ENCODE measurements at regions not wholly inside any gene's neighbourhood (a gene's known extent, or its start where the extent isn't known, plus 50 kb on each side); places are given as distances from the start of the nearest gene placed in this dataset.
"Not testable (repeated sequence)": the region's sequence is repeated elsewhere in the genome, so short reads cannot be mapped to it uniquely, and the experiment has no call there.

- H2AFZ ChIP-seq (ENCODE audit: low read depth, low read length): no peak overlapping the region
- H3K9me3 ChIP-seq (ENCODE audit: low read length): no peaks in the 10 kb centered on the region
- H3K4me3 ChIP-seq (ENCODE audit: low read length): no peak overlapping the region
- no peaks in the 10 kb centered on the region for H3K27me3 ChIP-seq (ENCODE audit: insufficient read depth, low read length)
- H3K4me1 ChIP-seq (ENCODE audit: insufficient read depth, low read length): no peaks in the 10 kb centered on the region
- no peaks in the 10 kb centered on the region for H3K36me3 ChIP-seq (ENCODE audit: insufficient read depth, low read length)
These were observed 717.3 kb upstream of the HS6ST1 start for GRCh38 chr2:129035992-129036391.

- H3K4me3 ChIP-seq (ENCODE audit: low read length); H3K27me3 ChIP-seq (ENCODE audit: insufficient read depth, low read length); H3K4me1 ChIP-seq (ENCODE audit: insufficient read depth, low read length); H3K36me3 ChIP-seq (ENCODE audit: insufficient read depth, low read length); H3K9me3 ChIP-seq (ENCODE audit: low read length); H2AFZ ChIP-seq (ENCODE audit: low read depth, low read length): not testable (repeated sequence)
These were observed 725.0 kb upstream of the HS6ST1 start for GRCh38 chr2:129043677-129044076.

GRCh38 chr2:129046475-129046874 is 727.8 kb upstream of the HS6ST1 start:
- not testable (repeated sequence) for H2AFZ ChIP-seq (ENCODE audit: low read depth, low read length); H3K4me3 ChIP-seq (ENCODE audit: low read length); H3K4me1 ChIP-seq (ENCODE audit: insufficient read depth, low read length); H3K36me3 ChIP-seq (ENCODE audit: insufficient read depth, low read length); H3K27me3 ChIP-seq (ENCODE audit: insufficient read depth, low read length); H3K9me3 ChIP-seq (ENCODE audit: low read length)

- H3K4me3 ChIP-seq (ENCODE audit: low read length): no peak overlapping the region
- H2AFZ ChIP-seq (ENCODE audit: low read depth, low read length): no peak overlapping the region
- H3K9me3 ChIP-seq (ENCODE audit: low read length): no peaks in the 10 kb centered on the region
- H3K27me3 ChIP-seq (ENCODE audit: insufficient read depth, low read length): no peaks in the 10 kb centered on the region
- H3K4me1 ChIP-seq (ENCODE audit: insufficient read depth, low read length): no peaks in the 10 kb centered on the region
- H3K36me3 ChIP-seq (ENCODE audit: insufficient read depth, low read length): no peaks in the 10 kb centered on the region
These were observed 731.4 kb upstream of the HS6ST1 start for GRCh38 chr2:129050101-129050500.

GRCh38 chr2:129055242-129055641 is 736.6 kb upstream of the HS6ST1 start:
- no peaks in the 10 kb centered on the region for H3K36me3 ChIP-seq (ENCODE audit: insufficient read depth, low read length)
- no peak overlapping the region for H2AFZ ChIP-seq (ENCODE audit: low read depth, low read length)
- no peaks in the 10 kb centered on the region for H3K27me3 ChIP-seq (ENCODE audit: insufficient read depth, low read length)
- H3K4me1 ChIP-seq (ENCODE audit: insufficient read depth, low read length): peaks cover 18% of the 10 kb centered on the region
- H3K4me3 ChIP-seq (ENCODE audit: low read length): no peak overlapping the region
- H3K9me3 ChIP-seq (ENCODE audit: low read length): no peaks in the 10 kb centered on the region

GRCh38 chr2:129055824-129056223 is 737.2 kb upstream of the HS6ST1 start:
- Histone ChIP-seq H3K4me3 (ENCODE audit: low read length) (no peak overlapping the region), H3K36me3 (ENCODE audit: insufficient read depth, low read length) (no peaks in the 10 kb centered on the region), H3K27me3 (ENCODE audit: insufficient read depth, low read length) (no peaks in the 10 kb centered on the region), H3K4me1 (ENCODE audit: insufficient read depth, low read length) (peaks cover 18% of the 10 kb centered on the region), H2AFZ (ENCODE audit: low read depth, low read length) (no peak overlapping the region), H3K9me3 (ENCODE audit: low read length) (no peaks in the 10 kb centered on the region)

- Histone ChIP-seq H3K4me3 (ENCODE audit: low read length) (no peak overlapping the region), H3K4me1 (ENCODE audit: insufficient read depth, low read length) (peaks cover 18% of the 10 kb centered on the region), H3K36me3 (ENCODE audit: insufficient read depth, low read length) (no peaks in the 10 kb centered on the region), H3K9me3 (ENCODE audit: low read length) (no peaks in the 10 kb centered on the region), H3K27me3 (ENCODE audit: insufficient read depth, low read length) (no peaks in the 10 kb centered on the region), H2AFZ (ENCODE audit: low read depth, low read length) (no peak overlapping the region)
These were observed 737.8 kb upstream of the HS6ST1 start for GRCh38 chr2:129056309-129056958.

GRCh38 chr2:129056959-129057317 is 738.3 kb upstream of the HS6ST1 start:
- H2AFZ ChIP-seq (ENCODE audit: low read depth, low read length): no peak overlapping the region
- H3K36me3 ChIP-seq (ENCODE audit: insufficient read depth, low read length): no peaks in the 10 kb centered on the region
- no peaks in the 10 kb centered on the region for H3K9me3 ChIP-seq (ENCODE audit: low read length)
- H3K4me3 ChIP-seq (ENCODE audit: low read length): no peak overlapping the region
- no peaks in the 10 kb centered on the region for H3K27me3 ChIP-seq (ENCODE audit: insufficient read depth, low read length)
- H3K4me1 ChIP-seq (ENCODE audit: insufficient read depth, low read length): peaks cover 18% of the 10 kb centered on the region

- H3K9me3 ChIP-seq (ENCODE audit: low read length): no peaks in the 10 kb centered on the region
- no peaks in the 10 kb centered on the region for H3K27me3 ChIP-seq (ENCODE audit: insufficient read depth, low read length)
- H2AFZ ChIP-seq (ENCODE audit: low read depth, low read length): no peak overlapping the region
- peaks cover 18% of the 10 kb centered on the region for H3K4me1 ChIP-seq (ENCODE audit: insufficient read depth, low read length)
- H3K36me3 ChIP-seq (ENCODE audit: insufficient read depth, low read length): no peaks in the 10 kb centered on the region
- no peak overlapping the region for H3K4me3 ChIP-seq (ENCODE audit: low read length)
These were observed 740.3 kb upstream of the HS6ST1 start for GRCh38 chr2:129058981-129059380.

- Histone ChIP-seq H3K36me3 (ENCODE audit: insufficient read depth, low read length) (no peaks in the 10 kb centered on the region), H3K4me1 (ENCODE audit: insufficient read depth, low read length) (peaks cover 18% of the 10 kb centered on the region), H3K9me3 (ENCODE audit: low read length) (no peaks in the 10 kb centered on the region), H3K27me3 (ENCODE audit: insufficient read depth, low read length) (no peaks in the 10 kb centered on the region), H3K4me3 (ENCODE audit: low read length) (no peak overlapping the region), H2AFZ (ENCODE audit: low read depth, low read length) (no peak overlapping the region)
These were observed 740.8 kb upstream of the HS6ST1 start for GRCh38 chr2:129059476-129059875.

GRCh38 chr2:129061069-129061768 is 742.6 kb upstream of the HS6ST1 start:
- H3K9me3 ChIP-seq (ENCODE audit: low read length): no peaks in the 10 kb centered on the region
- H3K36me3 ChIP-seq (ENCODE audit: insufficient read depth, low read length): no peaks in the 10 kb centered on the region
- no peak overlapping the region for H3K4me3 ChIP-seq (ENCODE audit: low read length)
- no peaks in the 10 kb centered on the region for H3K27me3 ChIP-seq (ENCODE audit: insufficient read depth, low read length)
- H3K4me1 ChIP-seq (ENCODE audit: insufficient read depth, low read length): peaks cover 9% of the 10 kb centered on the region
- no peak overlapping the region for H2AFZ ChIP-seq (ENCODE audit: low read depth, low read length)

GRCh38 chr2:129061769-129062121 is 743.1 kb upstream of the HS6ST1 start:
- peaks cover 3% of the 10 kb centered on the region for H3K4me1 ChIP-seq (ENCODE audit: insufficient read depth, low read length)
- H3K4me3 ChIP-seq (ENCODE audit: low read length): no peak overlapping the region
- H3K9me3 ChIP-seq (ENCODE audit: low read length): no peaks in the 10 kb centered on the region

GRCh38 chr2:129062146-129062912 is 743.7 kb upstream of the HS6ST1 start:
- no peaks in the 10 kb centered on the region for H3K27me3 ChIP-seq (ENCODE audit: insufficient read depth, low read length)
- H3K4me3 ChIP-seq (ENCODE audit: low read length): no peak overlapping the region
- H3K9me3 ChIP-seq (ENCODE audit: low read length): no peaks in the 10 kb centered on the region
- no peak overlapping the region for H2AFZ ChIP-seq (ENCODE audit: low read depth, low read length)
- H3K4me1 ChIP-seq (ENCODE audit: insufficient read depth, low read length): no peaks in the 10 kb centered on the region
- H3K36me3 ChIP-seq (ENCODE audit: insufficient read depth, low read length): no peaks in the 10 kb centered on the region

More at GRCh38 chr2:129061769-129062121, 743.1 kb upstream of the HS6ST1 start:
- H3K27me3 ChIP-seq (ENCODE audit: insufficient read depth, low read length): no peaks in the 10 kb centered on the region
- H3K36me3 ChIP-seq (ENCODE audit: insufficient read depth, low read length): no peaks in the 10 kb centered on the region
- no peak overlapping the region for H2AFZ ChIP-seq (ENCODE audit: low read depth, low read length)
